ENCODE measurements at regions not wholly inside any gene's neighbourhood (a gene's known extent, or its start where the extent isn't known, plus 50 kb on each side); places are given as distances from the start of the nearest gene placed in this dataset.
A peak's percentile ranks its signal among the peaks of the same experiment; 100 is the strongest.

GRCh38 chr3:153602801-153603200 is 440.8 kb downstream of the RAP2B start:
- no TSS peak for BruUV-seq (replicated peaks)
- TF ChIP-seq EZH2phosphoT487 (IDR thresholded peaks at IDR 0.05; ENCODE audit: borderline replicate concordance) (no peak), POLR2AphosphoS5 (IDR thresholded peaks at IDR 0.05; ENCODE audit: low read depth, low read length) (no peak), POLR2A (IDR thresholded peaks at IDR 0.05; ENCODE audit: borderline replicate concordance, extremely low read depth, insufficient read depth, insufficient read length) (no peak), ELF1 (IDR thresholded peaks at IDR 0.05; ENCODE audit: borderline replicate concordance, low read depth) (no peak), ATF3 (IDR thresholded peaks at IDR 0.05) (no peak), YY1 (IDR thresholded peaks at IDR 0.05; ENCODE audit: extremely low read depth, insufficient replicate concordance, low read depth, low read length) (no peak)
- Histone ChIP-seq H3K4me2 (ENCODE audit: low read length) (no peak overlapping the region), H3K9ac (ENCODE audit: low read length) (no peak overlapping the region), H3K79me2 (ENCODE audit: insufficient read depth, low read length) (no peaks in the 10 kb centered on the region), H3K4me1 (ENCODE audit: control insufficient read depth in 1 of 2, insufficient read depth in 2 of 2, low read length in 2 of 2) (peaks cover 0 to 9% of the 10 kb centered on the region in 2 experiments; a peak in 2 of 4 replicates), H4K20me1 (ENCODE audit: insufficient read depth) (no peaks in the 10 kb centered on the region), H3K27me3 (ENCODE audit: insufficient read depth, low read length) (no peaks in the 10 kb centered on the region), H2AFZ (ENCODE audit: low read depth, low read length, poor library complexity, severe bottlenecking) (no peak overlapping the region), H3K4me3 (replicated peaks in 1 of 2; ENCODE audit: low read depth in 1 of 2, low read length in 2 of 2) (no peak overlapping the region), H3K36me3 (ENCODE audit: control insufficient read depth in 1 of 2, insufficient read depth in 2 of 2, low read length in 2 of 2) (no peaks in the 10 kb centered on the region), H3K27ac (ENCODE audit: low read depth, low read length) (no peak overlapping the region), H3K9me2 (ENCODE audit: insufficient read depth) (no peaks in the 10 kb centered on the region), H3K9me3 (ENCODE audit: control insufficient read depth in 1 of 2, insufficient read depth in 1 of 2, low read depth in 1 of 2, low read length in 2 of 2) (no peaks in the 10 kb centered on the region)
- ChIA-PET POLR2A (no interaction called here), CTCF (no interaction called here), RAD21 (ENCODE audit: low non-redundant PET in 1 of 2, low total read pairs in 2 of 2, uncharacterized antibody in 2 of 2, unreplicated experiment in 2 of 2) (no interaction called here)
- intact Hi-C loops (cut with micrococcal nuclease), result no loop called here
- no peak for DNase-seq (ENCODE audit: low read depth, low spot score)
- no peak for ATAC-seq

- Histone ChIP-seq H4K20me1 (ENCODE audit: insufficient read depth) (no peaks in the 10 kb centered on the region; the same call in 1 of the 2 replicates), H3K4me1 (ENCODE audit: control insufficient read depth in 1 of 2, insufficient read depth in 2 of 2, low read length in 2 of 2) (peaks cover 0 to 6% of the 10 kb centered on the region in 2 experiments; a peak in 2 of 4 replicates), H3K9me3 (ENCODE audit: control insufficient read depth in 1 of 2, insufficient read depth in 1 of 2, low read depth in 1 of 2, low read length in 2 of 2) (no peaks in the 10 kb centered on the region), H3K4me2 (ENCODE audit: low read length) (no peak overlapping the region), H2AFZ (ENCODE audit: low read depth, low read length, poor library complexity, severe bottlenecking) (peak overlapping the region; percentile 42), H3K27me3 (ENCODE audit: insufficient read depth, low read length) (no peaks in the 10 kb centered on the region), H3K9me2 (ENCODE audit: insufficient read depth) (no peaks in the 10 kb centered on the region), H3K4me3 (replicated peaks in 1 of 2; ENCODE audit: low read depth in 1 of 2, low read length in 2 of 2) (no peak overlapping the region), H3K9ac (ENCODE audit: low read length) (no peak overlapping the region), H3K27ac (ENCODE audit: low read depth, low read length) (no peak overlapping the region), H3K79me2 (ENCODE audit: insufficient read depth, low read length) (no peaks in the 10 kb centered on the region), H3K36me3 (ENCODE audit: control insufficient read depth in 1 of 2, insufficient read depth in 2 of 2, low read length in 2 of 2) (no peaks in the 10 kb centered on the region)
- DNase-seq (ENCODE audit: low read depth, low spot score), result no peak
- TF ChIP-seq ATF3 (IDR thresholded peaks at IDR 0.05) (no peak), EZH2phosphoT487 (IDR thresholded peaks at IDR 0.05; ENCODE audit: borderline replicate concordance) (no peak), RAD21 (IDR thresholded peaks at IDR 0.05; ENCODE audit: low read depth) (no peak), SP1 (IDR thresholded peaks at IDR 0.05; ENCODE audit: low read depth) (no peak), YY1 (IDR thresholded peaks at IDR 0.05; ENCODE audit: extremely low read depth, insufficient replicate concordance, low read depth, low read length) (no peak), ELF1 (IDR thresholded peaks at IDR 0.05; ENCODE audit: borderline replicate concordance, low read depth) (no peak), REST (IDR thresholded peaks at IDR 0.05; ENCODE audit: low read depth) (no peak), CEBPB (IDR thresholded peaks at IDR 0.05; ENCODE audit: low read depth) (no peak), ZBTB33 (IDR thresholded peaks at IDR 0.05; ENCODE audit: extremely low read depth, insufficient replicate concordance, low read length) (no peak), MAX (IDR thresholded peaks at IDR 0.05) (no peak)
- POLR2A ChIA-PET, result no interaction called here
- CTCF ChIA-PET, result no interaction called here
- intact Hi-C loops (cut with micrococcal nuclease), result no loop called here
- no TSS peak for BruUV-seq (replicated peaks)
- ATAC-seq, result no peak
- RAD21 ChIA-PET (ENCODE audit: low non-redundant PET in 1 of 2, low total read pairs in 2 of 2, uncharacterized antibody in 2 of 2, unreplicated experiment in 2 of 2), result no interaction called here
Observed at GRCh38 chr3:153614140-153614539, 452.1 kb downstream of the RAP2B start.

Data from HCT116 (cell line).